SK-MEL-5 (cell line): ENCODE measurements at regions not wholly inside any gene's neighbourhood (a gene's known extent, or its start where the extent isn't known, plus 50 kb on each side); places are given as distances from the start of the nearest gene placed in this dataset.

Source experiments
- DNase-seq: peaks from one replicate; pipeline ENCODE4 v3.0.0-alpha.2; 2016; ENCODE audit warnings: low read depth, low spot score
- in situ Hi-C: cut with HindIII; loops from 2 replicates; pipeline ENCODE4 v1.10.0; 2016; ENCODE audit warnings: low sequenced_read_pairs, high pct_unique_total_duplicates, low pct_unique_long_range_greater_than_20kb

DNA sequence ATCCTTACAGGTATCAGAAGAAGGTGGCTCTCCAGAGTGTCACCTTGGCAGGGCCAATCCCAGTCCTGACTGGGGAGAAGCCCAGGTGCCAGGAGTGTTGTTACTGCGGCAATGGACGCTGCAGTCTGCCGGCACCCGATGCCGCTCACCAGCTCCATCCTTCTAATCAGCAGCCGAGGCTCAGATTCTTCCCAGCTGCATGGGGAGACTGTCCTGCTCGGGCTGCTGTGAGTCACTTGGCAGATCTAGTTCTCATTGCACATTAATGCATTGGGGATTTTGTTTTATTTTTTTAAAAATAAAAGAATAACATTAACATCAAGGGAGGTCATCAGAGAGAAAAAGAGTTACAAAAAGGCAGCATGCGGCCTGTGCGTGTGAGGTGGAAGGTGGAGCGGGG, 115.8 kb downstream of the MTX3 start:
- DNase-seq = no peak
- in situ Hi-C loops = no loop called here

DNA sequence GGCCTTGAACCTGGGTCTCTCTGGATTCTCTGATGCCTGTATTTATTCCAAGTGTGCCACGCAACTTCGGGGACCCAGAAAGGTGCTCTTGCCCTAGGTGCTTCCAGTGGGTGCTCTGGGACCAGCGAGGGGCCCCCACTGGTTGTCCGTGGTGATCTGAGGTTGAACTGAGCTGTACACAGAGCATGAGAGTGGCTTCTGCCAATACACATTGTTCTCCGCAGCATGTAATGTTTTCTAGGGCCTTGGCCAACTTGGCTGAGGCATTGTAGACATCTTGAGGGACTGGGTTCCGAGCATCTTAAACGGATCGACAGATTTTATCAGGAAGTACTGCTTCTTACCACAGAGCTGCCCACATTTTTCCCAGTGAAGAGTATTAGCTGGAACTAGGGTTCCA, 117.9 kb downstream of the MTX3 start:
- DNase-seq = no peak
- in situ Hi-C loops = no loop called here

- no peak for DNase-seq
These were observed 118.8 kb downstream of the MTX3 start for GRCh38 chr5:79872291-79872690.

GRCh38 chr5:79871364-79872120, 119.5 kb downstream of the MTX3 start:
- in situ Hi-C loops = no loop called here

More at GRCh38 chr5:79872291-79872690, 118.8 kb downstream of the MTX3 start:
- in situ Hi-C loops = no loop called here

GRCh38 chr5:79868163-79868670, 122.8 kb downstream of the MTX3 start:
- in situ Hi-C loops = no loop called here

More at GRCh38 chr5:79871364-79872120, 119.5 kb downstream of the MTX3 start:
- DNase-seq = no peak

GRCh38 chr5:79865579-79865978, 125.5 kb downstream of the MTX3 start:
- in situ Hi-C loops = no loop called here
- DNase-seq = no peak

More at GRCh38 chr5:79868163-79868670, 122.8 kb downstream of the MTX3 start:
- no peak for DNase-seq

- in situ Hi-C loops = no loop called here
These were observed 126.7 kb downstream of the MTX3 start for GRCh38 chr5:79864364-79864763.

GRCh38 chr5:79859588-79859987, 131.5 kb downstream of the MTX3 start:
- in situ Hi-C loops = no loop called here
- peak; percentile 20 for DNase-seq

More at GRCh38 chr5:79864364-79864763, 126.7 kb downstream of the MTX3 start:
- DNase-seq = no peak

GRCh38 chr5:79858410-79858723, 132.7 kb downstream of the MTX3 start:
- in situ Hi-C loops = no loop called here
- no peak for DNase-seq

- peak; percentile 75 for DNase-seq
- in situ Hi-C loops = no loop called here
These were observed 133.2 kb downstream of the MTX3 start for GRCh38 chr5:79857714-79858409.

DNA sequence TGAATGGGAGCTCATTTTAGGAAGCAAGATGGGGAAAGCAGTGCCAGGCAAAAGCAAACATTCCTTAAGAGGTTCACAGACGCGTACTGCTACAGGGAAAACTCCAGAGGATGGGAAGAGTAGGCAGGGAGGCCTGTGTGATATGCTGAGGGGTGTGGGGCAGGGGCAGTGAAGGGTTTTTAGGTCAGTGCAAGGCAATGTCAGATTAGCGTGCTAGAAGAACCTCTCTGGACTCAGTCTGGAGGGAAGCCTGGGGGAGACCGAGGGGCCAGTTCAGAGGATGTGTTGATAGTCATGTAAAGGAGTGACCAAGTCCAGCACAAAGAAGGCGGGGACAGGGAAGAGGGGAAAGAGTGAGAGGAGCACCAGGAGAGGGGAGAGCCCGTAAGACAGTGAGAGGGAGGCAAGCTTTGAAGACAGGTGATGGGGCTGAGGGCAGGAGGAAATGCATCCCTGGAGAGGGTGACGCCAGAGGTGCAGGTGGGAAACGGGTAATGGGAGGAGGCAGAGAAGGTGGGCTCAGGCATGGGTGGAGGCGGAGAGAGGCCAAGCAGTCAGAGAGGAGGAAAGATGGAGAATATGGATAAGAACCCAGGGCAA, 134.5 kb downstream of the MTX3 start:
- no peak for DNase-seq
- in situ Hi-C loops = no loop called here

GRCh38 chr5:79853676-79854418, 137.2 kb downstream of the MTX3 start:
- DNase-seq = no peak
- in situ Hi-C loops = no loop called here

DNA sequence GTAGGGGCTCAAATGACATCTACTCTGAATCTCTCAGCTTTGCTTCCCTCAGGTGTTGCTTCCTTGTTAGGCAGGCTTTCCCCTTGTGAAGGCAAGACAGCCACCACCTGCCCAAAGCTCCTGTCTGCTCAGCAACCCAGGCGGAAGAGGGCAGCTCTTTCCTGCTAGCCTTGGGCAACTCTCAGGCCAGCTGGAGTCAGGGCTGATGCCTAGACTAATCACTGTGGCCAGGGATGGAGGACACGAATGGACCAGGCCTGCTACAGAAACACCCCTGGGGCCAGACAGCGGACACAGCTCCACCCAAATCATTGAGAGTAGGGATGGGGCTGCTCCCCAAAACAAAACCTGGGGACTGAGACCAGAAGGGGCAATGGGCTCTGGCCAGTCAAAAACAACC, 138.0 kb downstream of the MTX3 start:
- DNase-seq = no peak
- in situ Hi-C loops = no loop called here

DNA sequence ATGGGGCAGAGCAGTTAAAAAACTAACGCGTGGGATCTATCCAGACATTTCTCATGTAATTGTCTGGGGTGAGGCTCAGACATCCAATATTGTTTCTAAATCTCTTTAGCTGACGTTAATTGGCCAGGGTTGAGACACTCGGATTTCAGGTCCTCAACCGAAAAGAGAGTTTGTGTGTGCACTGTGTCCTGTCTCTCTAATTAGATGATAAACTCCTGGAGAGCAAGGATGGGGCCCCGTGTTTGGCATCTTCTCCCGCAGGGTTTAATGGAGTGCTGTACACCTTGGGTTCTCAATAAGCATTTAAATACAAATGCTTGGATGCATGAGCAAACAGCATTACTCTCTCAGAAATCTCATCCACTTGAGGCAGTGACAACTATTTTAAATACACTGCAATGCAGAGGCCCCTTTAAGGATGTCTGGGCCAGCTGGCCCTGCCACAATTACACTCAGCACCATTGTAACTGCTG, 139.6 kb downstream of the MTX3 start:
- in situ Hi-C loops = no loop called here
- no peak for DNase-seq

- in situ Hi-C loops = no loop called here
- DNase-seq = no peak
These were observed 140.1 kb downstream of the MTX3 start for GRCh38 chr5:79850941-79851340.

DNA sequence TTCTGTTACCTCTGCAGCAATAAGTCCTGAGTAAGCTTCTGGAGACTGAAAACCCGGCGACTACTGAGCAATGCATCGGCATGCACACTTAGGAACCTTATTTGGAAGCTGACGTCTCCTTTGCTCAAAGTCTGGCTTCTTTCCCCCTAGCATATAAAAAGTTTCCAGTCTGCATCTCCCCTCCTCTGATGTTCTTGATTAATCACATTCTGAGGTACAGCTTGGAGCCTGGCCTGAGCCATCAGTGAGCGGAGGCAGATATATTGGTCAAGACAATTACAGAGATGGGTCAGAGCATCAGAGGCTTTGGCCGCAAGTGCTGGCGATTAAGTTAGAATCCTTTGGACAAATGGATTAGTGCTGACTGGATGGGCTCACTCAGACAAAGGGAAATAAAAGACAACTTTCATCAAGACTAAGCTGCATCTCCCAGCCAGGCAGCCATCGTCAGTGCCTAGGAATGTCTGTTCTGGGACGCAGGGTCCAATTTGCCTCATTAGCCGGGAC, 140.7 kb downstream of the MTX3 start:
- DNase-seq = no peak
- in situ Hi-C loops = no loop called here

- in situ Hi-C loops = no loop called here
- no peak for DNase-seq
These were observed 141.4 kb downstream of the MTX3 start for GRCh38 chr5:79849486-79850315.
